ENCODE measurements at regions not wholly inside any gene's neighbourhood (a gene's known extent, or its start where the extent isn't known, plus 50 kb on each side); places are given as distances from the start of the nearest gene placed in this dataset.

DNA sequence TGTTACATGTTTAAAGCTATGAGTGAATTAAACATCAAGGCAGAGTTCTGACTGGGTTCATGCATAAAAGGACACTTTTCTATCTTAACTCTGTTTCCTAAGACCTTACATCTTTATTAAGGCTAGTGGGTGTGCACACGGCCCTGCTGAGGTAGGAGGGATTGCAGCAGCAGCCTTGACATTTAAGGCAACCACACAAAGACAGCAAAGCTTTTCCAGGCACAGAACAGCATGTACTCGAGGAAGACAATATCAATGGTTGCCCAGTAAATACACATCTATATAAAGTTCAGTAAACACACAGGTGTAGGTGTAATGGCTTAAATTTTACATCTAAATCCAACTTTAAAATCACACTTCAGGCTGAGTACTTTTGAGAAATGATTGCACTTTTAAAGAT, 79.8 kb upstream of the LOC128125822 start:
- TF ChIP-seq, protein P1, sequence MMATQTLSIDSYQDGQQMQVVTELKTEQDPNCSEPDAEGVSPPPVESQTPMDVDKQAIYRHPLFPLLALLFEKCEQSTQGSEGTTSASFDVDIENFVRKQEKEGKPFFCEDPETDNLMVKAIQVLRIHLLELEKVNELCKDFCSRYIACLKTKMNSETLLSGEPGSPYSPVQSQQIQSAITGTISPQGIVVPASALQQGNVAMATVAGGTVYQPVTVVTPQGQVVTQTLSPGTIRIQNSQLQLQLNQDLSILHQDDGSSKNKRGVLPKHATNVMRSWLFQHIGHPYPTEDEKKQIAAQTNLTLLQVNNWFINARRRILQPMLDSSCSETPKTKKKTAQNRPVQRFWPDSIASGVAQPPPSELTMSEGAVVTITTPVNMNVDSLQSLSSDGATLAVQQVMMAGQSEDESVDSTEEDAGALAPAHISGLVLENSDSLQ (IDR thresholded peaks at IDR 0.05): no peak
- TF ChIP-seq FOXA1 (IDR thresholded peaks at IDR 0.05) (no peak), TARDBP (IDR thresholded peaks at IDR 0.05) (no peak), FOXM1 (IDR thresholded peaks at IDR 0.05; ENCODE audit: borderline replicate concordance) (no peak), ARNT (IDR thresholded peaks at IDR 0.05) (no peak)
- POLR2A ChIA-PET: no interaction called here
- CTCF ChIA-PET: no interaction called here
- no peak for DNase-seq (ENCODE audit: extremely low spot score)

DNA sequence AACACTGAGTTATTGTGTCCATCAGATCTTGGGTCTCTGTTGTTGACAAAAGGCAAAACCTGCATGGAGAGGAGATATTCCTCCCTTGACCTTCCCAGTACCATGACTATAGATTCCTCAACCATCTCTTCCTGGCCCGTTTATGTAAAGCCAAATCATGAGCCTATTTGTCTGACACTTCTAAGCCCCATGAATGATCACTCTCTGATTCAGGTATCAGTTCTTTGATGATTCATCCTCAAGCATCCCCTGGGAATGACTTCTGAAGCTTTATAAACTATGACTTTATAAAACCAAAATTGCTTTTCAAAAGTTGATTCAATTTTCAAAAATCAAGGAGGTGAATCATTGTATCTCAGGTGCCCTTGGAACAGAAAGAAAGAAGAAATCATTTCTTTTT, 78.7 kb upstream of the LOC128125822 start:
- POLR2A ChIA-PET: no interaction called here
- no peak for DNase-seq (ENCODE audit: extremely low spot score)
- CTCF ChIA-PET: no interaction called here
- TF ChIP-seq ARNT (IDR thresholded peaks at IDR 0.05) (no peak), FOXK2 (IDR thresholded peaks at IDR 0.05) (no peak)

DNA sequence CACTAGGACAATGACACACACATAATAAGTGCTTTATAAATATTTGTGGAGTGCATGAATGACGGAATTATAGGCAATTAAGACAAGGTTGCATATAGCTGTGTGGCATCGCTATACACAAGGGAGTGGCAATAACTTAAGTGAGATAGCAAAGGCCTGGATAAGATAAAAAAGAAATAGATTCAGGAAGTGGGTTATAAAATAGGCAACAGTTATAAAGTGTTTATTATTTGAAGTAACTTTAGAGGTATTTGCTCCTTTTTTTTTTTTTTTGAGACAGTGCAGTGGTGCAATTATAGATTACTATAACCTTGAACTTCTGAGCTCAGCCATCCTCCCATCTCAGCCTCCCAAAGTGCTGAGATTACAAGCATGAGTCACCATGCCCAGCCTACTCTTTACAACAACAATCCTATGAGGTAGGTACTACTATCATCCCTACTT, 75.9 kb upstream of the LOC128125822 start:
- ChIA-PET POLR2A (no interaction called here), CTCF (no interaction called here)
- TF ChIP-seq FOXA1 (IDR thresholded peaks at IDR 0.05): no peak
- TF ChIP-seq ELF4 (IDR thresholded peaks at IDR 0.05): no peak
- TF ChIP-seq L3MBTL2 (conservative IDR thresholded peaks at IDR 0.05): no peak
- TF ChIP-seq SUZ12 (IDR thresholded peaks at IDR 0.05): no peak
- TF ChIP-seq ARNT (IDR thresholded peaks at IDR 0.05): no peak
- no peak for DNase-seq (ENCODE audit: extremely low spot score)

DNA sequence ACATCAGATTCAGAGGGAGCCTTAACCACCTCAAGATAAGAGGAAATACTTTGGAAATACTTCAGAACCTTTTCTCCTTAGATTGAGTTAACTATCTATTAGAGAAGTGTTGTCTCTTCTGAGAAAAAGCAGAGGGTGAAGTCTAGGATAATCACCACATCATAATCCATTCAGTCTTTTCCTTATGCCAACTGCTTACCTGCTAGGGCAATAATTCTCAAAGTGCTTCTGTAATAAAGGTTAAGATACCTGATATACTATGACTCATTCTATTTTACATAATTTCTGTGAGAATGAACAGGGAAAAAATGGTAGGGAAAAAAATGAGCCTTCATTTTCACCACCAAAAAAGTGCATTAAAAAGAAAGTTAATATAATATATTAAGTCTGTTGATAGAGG, 70.1 kb upstream of the LOC128125822 start:
- POLR2A ChIA-PET: interaction anchor here (1.3 kb wide), 1 partner anchor 72 kb away, joined by 3 read pairs; no protein-coding TSS in a partner anchor
- CTCF ChIA-PET: interaction anchor here (0.7 kb wide), 1 partner anchor 256 kb away, joined by 3 read pairs; no protein-coding TSS in a partner anchor
- DNase-seq (ENCODE audit: extremely low spot score): no peak

DNA sequence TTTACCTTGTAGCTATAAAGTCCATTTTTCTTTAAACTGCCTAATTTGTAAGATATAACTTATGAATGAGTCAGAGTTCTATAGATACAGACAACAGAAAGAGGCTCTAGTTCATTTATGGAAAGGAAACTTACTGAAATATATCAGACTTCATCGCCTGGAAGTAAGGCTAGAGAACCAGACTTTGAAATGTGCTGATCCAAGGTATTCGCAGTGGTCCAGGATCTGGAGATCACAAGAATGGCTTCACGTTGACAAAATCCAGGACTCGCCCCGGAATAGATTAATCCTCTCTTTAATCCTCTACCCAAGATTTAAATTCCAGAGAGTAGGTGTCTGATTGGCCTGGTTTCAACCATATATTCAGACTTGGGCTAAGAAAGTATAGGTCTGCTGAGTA, 69.1 kb upstream of the LOC128125822 start:
- ChIA-PET CTCF (no interaction called here), POLR2A (interaction anchor here (1.3 kb wide), 1 partner anchor 71 kb away, joined by 3 read pairs; no protein-coding TSS in a partner anchor)
- no peak for DNase-seq (ENCODE audit: extremely low spot score)
- no peak for TF ChIP-seq TARDBP (IDR thresholded peaks at IDR 0.05)
- no peak for TF ChIP-seq FOXA1 (IDR thresholded peaks at IDR 0.05)
- no peak for TF ChIP-seq FOXM1 (IDR thresholded peaks at IDR 0.05; ENCODE audit: borderline replicate concordance)
- TF ChIP-seq FOXK2 (IDR thresholded peaks at IDR 0.05): no peak

More for the DNA sequence above, 70.1 kb upstream of the LOC128125822 start:
- TF ChIP-seq SP1 (IDR thresholded peaks at IDR 0.05): no peak
- no peak for TF ChIP-seq ARNT (IDR thresholded peaks at IDR 0.05)
- no peak for TF ChIP-seq LEF1 (IDR thresholded peaks at IDR 0.05; ENCODE audit: borderline replicate concordance)
- TF ChIP-seq FOXK2 (IDR thresholded peaks at IDR 0.05): no peak
- no peak for TF ChIP-seq FOXM1 (IDR thresholded peaks at IDR 0.05; ENCODE audit: borderline replicate concordance)
- no peak for TF ChIP-seq L3MBTL2 (conservative IDR thresholded peaks at IDR 0.05)

DNA sequence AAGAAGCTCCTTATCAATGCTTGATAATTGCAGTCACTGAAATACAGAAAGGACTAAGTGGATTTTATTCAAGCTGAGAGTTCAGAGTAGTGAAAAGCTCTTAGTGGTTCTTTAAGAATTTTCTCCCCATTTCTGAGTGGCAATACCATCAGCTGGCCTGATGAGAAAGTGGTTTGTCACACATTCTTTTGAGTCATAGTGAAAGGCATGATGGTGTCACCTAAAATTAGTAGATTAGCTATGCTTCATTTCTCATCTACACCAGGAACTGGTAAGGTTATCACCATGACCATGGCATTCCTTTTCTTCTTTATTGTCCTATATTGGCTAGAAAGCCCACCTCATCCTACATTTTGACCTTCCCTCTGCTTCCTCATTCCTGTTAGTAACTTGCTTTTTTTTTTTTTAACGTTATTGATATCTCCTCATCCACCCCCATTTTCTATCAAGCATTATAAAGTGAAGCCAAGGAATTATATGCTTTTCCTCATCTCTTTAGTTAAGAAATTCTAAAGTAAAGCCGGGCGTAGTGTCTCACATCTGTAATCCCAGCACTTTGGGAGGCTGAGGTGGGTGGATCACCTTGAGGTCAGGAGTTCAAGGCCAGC, 67.4 kb upstream of the LOC128125822 start:
- DNase-seq (ENCODE audit: extremely low spot score): no peak
- ChIA-PET POLR2A (interaction anchor here (1.0 kb wide), 1 partner anchor 69 kb away, joined by 3 read pairs; no protein-coding TSS in a partner anchor), CTCF (no interaction called here)
- TF ChIP-seq LEF1 (IDR thresholded peaks at IDR 0.05; ENCODE audit: borderline replicate concordance): no peak
- no peak for TF ChIP-seq L3MBTL2 (conservative IDR thresholded peaks at IDR 0.05)
- no peak for TF ChIP-seq TARDBP (IDR thresholded peaks at IDR 0.05)
- TF ChIP-seq FOXK2 (IDR thresholded peaks at IDR 0.05): no peak
- TF ChIP-seq ELF4 (IDR thresholded peaks at IDR 0.05): no peak
- no peak for TF ChIP-seq SUZ12 (IDR thresholded peaks at IDR 0.05)
- no peak for TF ChIP-seq NFRKB (IDR thresholded peaks at IDR 0.05)

DNA sequence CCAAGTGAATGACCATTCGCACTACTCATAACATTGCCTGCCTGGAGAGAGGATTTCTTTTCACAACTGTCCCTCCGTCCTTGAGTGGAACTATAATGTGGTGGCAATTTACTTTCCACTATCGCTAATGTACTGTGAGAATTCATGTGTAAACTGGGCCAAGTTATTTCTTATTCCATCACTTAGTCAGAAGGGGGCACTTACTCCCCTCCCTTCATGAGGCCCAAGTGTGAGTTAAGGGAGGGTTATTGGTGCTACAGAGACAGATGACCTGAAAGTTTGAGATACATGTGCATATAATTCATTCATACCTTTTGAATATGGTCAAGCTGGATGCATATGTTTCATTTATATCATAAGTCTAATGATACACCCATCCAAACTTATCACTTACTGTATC, 65.2 kb upstream of the LOC128125822 start:
- CTCF ChIA-PET: no interaction called here
- TF ChIP-seq, protein P1 (IDR thresholded peaks at IDR 0.05): no peak
- no peak for TF ChIP-seq FOXK2 (IDR thresholded peaks at IDR 0.05)
- TF ChIP-seq SP1 (IDR thresholded peaks at IDR 0.05): no peak
- no peak for TF ChIP-seq HDGF (IDR thresholded peaks at IDR 0.05; ENCODE audit: borderline replicate concordance)
- POLR2A ChIA-PET: no interaction called here
- no peak for DNase-seq (ENCODE audit: extremely low spot score)

DNA sequence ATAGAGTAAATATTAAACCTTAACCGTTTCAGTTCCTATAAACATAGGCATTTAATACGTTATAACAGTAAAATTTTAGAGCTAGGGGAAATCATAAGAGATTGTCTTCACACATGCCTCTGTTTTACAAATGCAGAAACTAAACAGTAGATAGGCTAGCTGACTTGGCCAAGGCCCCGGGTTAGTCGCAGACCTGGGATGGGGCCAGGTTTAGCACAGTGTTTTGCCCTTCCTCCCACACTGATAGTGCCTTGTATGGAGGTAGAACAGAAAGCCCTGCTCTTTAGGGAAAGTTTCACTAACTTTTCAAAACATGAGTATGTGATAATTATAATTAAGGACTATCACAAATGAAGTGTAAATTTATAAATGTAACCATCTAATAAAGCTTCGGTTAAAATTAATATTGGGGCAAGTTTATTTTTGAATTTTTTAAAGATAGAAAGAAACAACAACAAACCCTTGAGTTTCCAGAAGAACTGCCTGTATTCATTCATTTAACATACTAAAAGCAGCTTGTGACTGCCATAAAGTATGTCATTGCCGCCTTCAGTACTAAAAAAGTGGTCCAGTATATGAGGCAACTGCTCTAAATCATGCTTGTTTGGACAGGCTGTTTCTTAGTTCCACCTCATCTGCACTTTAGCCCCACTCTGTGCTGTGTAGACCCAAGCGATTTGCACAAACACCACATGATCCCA, 62.5 kb upstream of the LOC128125822 start:
- DNase-seq (ENCODE audit: extremely low spot score): peak; percentile 19
- POLR2A ChIA-PET: no interaction called here
- TF ChIP-seq, protein P1 (IDR thresholded peaks at IDR 0.05): peak; percentile 83
- no peak for TF ChIP-seq SP1 (IDR thresholded peaks at IDR 0.05)
- no peak for TF ChIP-seq L3MBTL2 (conservative IDR thresholded peaks at IDR 0.05)
- CTCF ChIA-PET: interaction anchor here (0.7 to 0.8 kb wide), 2 partner anchors 9 to 30 kb away, joined by 3 to 5 read pairs; no protein-coding TSS in a partner anchor

All from HEK293T (cell line).